HS-5 (cell line): ENCODE measurements at regions not wholly inside any gene's neighbourhood (a gene's known extent, or its start where the extent isn't known, plus 50 kb on each side); places are given as distances from the start of the nearest gene placed in this dataset.
"Not testable (repeated sequence)": the region's sequence is repeated elsewhere in the genome, so short reads cannot be mapped to it uniquely, and the experiment has no call there.

ENCODE experiments used
- DNase-seq: peaks from one replicate; pipeline ENCODE4 v3.0.0-alpha.2; 2012; ENCODE audit warnings: low read depth

DNA sequence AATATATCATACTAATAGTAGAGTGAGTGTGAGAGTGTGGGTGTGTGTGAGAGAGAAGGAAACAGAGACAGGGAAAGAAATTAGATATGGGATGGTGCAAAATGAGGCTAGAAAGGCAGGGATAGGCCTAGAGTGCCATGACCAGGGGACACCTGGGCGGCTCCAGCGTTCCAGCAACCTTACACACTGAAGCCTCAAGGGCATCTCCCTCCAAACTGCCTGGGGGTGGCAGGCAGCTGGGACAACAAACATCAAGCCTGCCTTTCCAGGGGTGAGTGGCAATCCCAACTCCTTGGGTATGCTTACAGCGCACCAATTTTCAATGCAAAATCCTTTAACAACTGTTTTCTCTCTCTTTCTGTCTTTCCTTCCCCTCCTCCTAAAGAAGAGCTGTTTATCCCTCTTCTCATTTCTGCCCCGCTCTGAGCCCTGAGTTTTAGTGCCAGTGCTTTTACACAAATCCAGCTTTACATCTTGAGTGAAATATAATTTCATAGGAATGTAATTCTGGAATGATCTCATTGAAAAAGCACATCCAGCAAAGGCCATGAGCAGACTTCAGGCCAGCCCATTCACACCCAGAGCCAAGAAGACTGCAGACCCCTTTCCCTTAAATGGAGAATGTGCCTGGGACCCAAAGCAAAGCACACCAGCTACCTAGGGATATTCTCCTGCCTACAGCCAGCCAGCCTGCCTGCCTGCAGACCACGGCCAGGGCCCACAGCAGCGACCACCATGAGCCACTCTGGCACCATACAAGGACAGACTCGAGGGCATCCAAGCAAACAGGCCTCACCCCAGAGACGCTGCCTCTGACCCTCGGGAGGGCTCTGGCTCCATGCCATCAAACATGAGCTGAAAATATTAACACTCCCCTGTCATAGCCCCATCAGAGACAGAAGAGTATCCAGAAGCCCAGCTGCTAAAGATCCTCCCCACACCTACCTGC is 90.3 kb downstream of the RPL27A start:
- no peak for DNase-seq

GRCh38 chr11:8773916-8774539 is 91.4 kb downstream of the RPL27A start:
- no peak for DNase-seq

- DNase-seq: not testable (repeated sequence)
These were observed 92.3 kb downstream of the RPL27A start for GRCh38 chr11:8774916-8775315.

GRCh38 chr11:8775332-8775731 is 92.7 kb downstream of the RPL27A start:
- DNase-seq: no peak

DNA sequence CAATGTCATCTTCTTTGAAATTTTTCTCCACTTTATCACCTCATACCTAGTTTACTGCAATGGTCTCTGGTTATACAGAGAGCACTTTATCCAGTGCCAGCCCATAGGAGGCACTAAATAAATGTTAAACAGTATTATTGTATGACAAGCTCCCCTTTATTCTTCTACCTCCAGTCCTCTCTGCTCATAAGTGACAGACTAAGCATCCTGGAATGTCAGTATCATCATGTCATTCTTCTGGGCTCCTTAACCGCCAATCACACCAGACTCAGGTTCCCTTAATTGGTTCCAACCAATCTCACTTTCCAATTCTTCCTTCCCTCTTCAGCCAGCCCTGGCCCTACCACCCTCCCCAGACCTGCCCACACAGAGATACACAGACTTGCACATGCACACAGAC is 93.1 kb downstream of the RPL27A start:
- DNase-seq: no peak

GRCh38 chr11:8776209-8776608 is 93.6 kb downstream of the RPL27A start:
- no peak for DNase-seq

DNA sequence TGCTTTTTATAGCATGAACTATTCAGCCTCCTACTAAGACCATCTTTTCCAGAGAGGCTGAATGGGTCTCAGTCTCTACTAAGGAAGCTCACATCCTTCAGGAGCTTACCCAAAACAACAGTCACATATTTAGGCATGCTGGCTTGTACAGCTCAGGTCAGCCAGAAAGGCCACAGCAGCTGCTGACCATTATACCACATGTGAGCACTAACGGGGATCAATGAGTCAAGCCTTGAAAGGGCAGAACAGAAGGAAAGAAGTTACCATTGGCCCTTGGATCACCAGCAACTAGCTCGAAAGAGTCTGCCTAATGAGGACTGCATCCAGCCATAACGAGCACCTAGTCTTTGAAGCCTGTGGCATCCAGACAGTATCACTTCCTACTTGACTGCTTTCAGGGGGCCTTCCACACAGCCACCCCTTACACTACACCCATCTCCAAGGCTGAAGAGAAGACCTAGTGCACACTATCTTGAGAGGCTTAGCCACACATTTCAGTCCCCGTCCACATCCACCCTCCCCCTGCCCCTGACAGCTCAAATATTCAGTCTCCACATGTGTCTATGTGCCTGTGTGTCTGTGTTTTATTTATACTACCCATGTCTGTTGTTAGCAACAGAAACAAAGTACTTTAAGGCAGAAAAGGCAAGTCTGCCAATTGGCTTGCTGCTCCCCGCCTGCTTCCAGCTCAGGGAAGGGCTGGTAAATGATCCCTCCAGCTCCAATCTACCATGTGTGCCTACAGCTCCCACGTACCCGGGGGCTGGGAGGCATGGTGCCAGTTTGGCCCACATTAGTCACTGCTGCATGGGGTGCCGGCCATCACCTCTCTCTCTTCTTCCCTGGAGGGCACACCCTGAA is 95.5 kb downstream of the RPL27A start:
- no peak for DNase-seq

DNA sequence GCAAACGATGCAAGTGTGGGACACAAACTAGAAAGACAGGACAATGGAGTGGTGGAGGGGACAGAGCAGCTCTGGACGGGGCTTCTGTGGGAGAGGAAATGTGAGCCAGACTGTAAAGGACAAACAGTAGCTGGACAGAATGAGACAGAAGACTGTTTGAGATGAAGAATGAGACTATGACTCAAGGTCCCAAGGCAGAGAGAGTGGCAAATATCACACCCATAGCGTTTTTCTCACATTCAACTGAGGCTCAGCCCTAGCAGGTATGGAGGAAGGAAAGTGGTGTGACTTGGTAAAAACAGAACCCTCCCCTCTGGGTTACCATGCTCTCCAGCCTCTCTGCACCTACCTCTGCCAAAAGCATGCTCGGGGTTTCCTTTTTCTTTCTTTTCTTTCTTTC is 96.5 kb downstream of the RPL27A start:
- no peak for DNase-seq

- no peak for DNase-seq
These were observed 97.1 kb downstream of the RPL27A start for GRCh38 chr11:8779732-8780131.

- DNase-seq: no peak
These were observed 102.4 kb downstream of the RPL27A start for GRCh38 chr11:8784954-8785353.

GRCh38 chr11:8785457-8785856 is 102.9 kb downstream of the RPL27A start:
- no peak for DNase-seq

GRCh38 chr11:8785998-8786397 is 103.4 kb downstream of the RPL27A start:
- DNase-seq: no peak

DNA sequence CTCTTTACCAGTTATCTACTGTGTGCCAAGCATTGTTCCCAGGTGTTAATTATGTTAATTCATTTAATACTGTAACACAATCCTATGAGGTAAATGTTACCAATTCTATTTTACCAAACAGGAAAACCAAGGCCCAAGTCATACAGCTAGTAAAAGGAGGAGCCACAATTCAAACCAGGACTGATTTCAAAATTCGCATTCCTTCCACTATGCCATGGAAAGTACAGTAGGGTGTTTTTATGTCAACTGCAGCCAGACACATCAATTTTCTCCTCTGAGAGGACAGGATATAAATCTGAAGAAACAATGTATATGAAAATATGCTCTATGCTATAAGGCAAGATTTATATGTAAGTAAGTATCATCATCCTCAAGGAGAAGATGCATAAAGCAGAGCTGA is 104.3 kb downstream of the RPL27A start:
- no peak for DNase-seq

DNA sequence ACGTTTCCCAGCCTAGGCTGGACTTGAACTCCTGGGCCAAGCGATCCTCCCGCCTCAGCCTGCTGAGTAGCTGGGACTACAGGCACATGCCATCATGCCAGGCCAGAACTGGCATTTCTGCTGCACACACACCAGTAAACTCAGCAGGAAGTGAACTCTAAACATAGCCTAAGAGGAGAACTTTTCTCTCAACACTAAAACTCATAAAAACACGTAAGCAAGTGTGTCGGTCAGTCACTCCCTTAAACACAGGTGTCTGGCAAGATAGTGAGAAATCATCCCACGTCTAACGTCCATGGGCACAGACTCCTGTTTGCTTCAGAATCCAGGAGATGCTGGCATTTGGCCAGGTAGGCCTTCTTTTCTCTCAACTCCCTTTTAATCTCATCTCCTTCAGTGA is 104.8 kb downstream of the RPL27A start:
- DNase-seq: no peak

DNA sequence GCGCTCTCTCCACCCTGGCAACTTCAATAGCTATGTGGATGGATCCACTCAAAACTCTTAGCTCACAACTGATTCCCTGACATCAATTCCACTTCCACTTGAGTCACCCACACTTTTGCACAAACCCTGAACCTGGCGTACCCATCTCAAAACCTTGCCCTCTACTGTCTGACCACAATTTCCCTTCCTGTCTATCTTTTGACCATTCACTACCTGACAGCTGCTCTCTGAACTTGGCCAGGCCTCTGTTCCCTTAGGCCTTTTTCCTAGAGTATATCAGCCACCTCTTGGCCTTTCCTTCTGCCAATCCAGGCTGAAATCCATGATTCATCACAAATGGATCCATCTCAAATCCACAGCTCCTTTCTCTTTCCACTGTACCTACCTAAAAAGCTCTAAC is 106.0 kb downstream of the RPL27A start:
- DNase-seq: no peak

DNA sequence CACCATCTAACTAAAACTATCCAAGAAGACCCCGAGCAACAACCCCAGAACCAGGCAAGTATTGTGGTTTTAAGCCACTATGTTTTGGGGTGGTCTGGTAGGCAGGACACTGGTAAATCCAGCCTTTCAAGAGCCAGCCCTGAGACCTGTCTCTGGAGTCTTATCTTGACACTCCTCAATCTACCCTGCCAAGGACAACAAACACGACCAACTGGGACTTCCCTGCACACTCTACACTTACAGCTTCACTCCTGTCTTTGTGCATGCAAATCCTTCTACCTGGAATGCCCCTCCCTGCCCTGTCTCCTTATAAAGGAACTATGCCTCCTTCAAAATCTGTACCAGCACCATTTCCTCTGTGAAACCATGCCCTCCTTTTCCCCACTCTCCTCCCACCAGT is 107.3 kb downstream of the RPL27A start:
- DNase-seq: no peak

GRCh38 chr11:8790968-8791367 is 108.4 kb downstream of the RPL27A start:
- DNase-seq: no peak

DNA sequence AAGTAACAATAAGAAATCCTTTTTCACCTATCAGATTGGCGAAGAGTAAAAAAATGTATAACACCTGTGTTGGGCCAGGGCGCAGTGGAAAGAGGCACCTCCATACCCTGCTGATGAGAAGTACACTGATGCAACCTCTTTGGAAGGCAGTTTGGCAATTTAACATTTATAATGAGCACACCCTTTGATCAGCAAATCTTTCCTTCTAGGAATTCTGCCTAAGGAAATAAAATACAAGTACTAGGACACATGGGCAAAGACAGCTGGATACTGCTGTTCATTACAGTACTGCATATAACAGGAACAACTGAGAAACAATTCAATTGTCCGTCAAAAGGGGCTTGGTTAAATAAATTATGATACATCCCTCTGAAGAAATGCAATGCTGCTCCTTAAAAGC is 110.1 kb downstream of the RPL27A start:
- no peak for DNase-seq

GRCh38 chr11:8793114-8793777 is 110.7 kb downstream of the RPL27A start:
- DNase-seq: no peak

DNA sequence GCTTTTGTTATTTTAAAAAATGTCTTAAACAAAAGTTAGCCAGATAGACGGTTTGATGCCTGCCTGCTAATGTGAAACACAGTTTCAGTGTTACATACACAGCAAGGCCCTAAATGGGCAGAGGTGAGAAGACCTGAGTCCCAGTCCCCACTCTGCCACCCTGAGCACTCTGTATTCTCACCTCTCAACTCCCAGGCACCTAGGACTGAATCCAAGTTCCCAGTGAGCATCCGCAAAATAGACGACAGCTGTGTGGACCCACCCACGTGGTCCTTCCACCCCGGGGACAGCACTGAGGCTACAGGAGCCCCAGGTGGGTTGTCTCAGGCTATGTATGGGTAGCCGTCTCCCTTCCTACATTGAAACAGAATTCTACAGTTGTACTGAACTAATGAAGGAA is 111.5 kb downstream of the RPL27A start:
- no peak for DNase-seq

DNA sequence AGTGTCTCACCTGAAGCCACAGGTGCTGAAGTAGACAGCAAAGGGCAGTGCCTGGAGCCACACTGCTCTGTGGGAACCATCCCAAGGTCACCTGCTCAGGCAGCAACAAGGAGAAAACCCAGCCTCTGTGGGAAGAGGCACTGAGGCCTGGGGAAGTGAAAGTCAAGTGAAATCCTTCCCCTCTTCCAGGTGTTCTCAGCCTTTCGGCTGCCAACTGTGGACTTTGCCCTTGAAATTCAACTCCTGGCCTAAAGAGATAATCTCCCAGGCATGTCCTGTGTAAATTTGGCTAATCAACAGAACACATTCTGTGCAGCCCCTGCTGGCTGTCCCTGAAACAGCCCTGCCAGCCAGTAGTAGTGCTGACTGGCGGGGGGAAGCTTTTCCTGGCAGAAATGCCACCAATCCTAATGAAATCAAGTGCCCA is 112.1 kb downstream of the RPL27A start:
- no peak for DNase-seq

GRCh38 chr11:8796941-8797340 is 114.0 kb upstream of the AKIP1 start:
- no peak for DNase-seq
